Ovary (tissue), 3 donors: ENCODE measurements at regions not wholly inside any gene's neighbourhood (a gene's known extent, or its start where the extent isn't known, plus 50 kb on each side); places are given as distances from the start of the nearest gene placed in this dataset.

Experiments
- POLR2A ChIP-seq: fragments of 450-650 bp; IDR thresholded peaks from one replicate; pipeline ENCODE4 v1.6.1; 2017; ENCODE audit warnings: antibody characterized with exemption, mild to moderate bottlenecking, moderate library complexity
- TF ChIP-seq, protein P1 (sequence below), 3 donors: fragments of 450-650 bp in 2 of 3; fragments of 200-600 bp in 1 of 3; IDR thresholded peaks; one replicate each; pipeline versions ENCODE4 v1.5.1 to v1.8.0; 2016 to 2022; ENCODE audit warnings: antibody characterized with exemption in 3 of 3, mild to moderate bottlenecking in 1 of 3
- donor health status: DM: no; HTN: no; CAD: no.

GRCh38 chr4:96504386-96504785 is 664.5 kb downstream of the PDHA2 start:
- TF ChIP-seq, protein P1, sequence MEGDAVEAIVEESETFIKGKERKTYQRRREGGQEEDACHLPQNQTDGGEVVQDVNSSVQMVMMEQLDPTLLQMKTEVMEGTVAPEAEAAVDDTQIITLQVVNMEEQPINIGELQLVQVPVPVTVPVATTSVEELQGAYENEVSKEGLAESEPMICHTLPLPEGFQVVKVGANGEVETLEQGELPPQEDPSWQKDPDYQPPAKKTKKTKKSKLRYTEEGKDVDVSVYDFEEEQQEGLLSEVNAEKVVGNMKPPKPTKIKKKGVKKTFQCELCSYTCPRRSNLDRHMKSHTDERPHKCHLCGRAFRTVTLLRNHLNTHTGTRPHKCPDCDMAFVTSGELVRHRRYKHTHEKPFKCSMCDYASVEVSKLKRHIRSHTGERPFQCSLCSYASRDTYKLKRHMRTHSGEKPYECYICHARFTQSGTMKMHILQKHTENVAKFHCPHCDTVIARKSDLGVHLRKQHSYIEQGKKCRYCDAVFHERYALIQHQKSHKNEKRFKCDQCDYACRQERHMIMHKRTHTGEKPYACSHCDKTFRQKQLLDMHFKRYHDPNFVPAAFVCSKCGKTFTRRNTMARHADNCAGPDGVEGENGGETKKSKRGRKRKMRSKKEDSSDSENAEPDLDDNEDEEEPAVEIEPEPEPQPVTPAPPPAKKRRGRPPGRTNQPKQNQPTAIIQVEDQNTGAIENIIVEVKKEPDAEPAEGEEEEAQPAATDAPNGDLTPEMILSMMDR (IDR thresholded peaks at IDR 0.05): no peak
- no peak for TF ChIP-seq POLR2A
